Activated T-cell treated with anti-CD3 and anti-CD28 coated beads, Interleukin-2, amount 50 U/mL, for 72 hours (primary cell): ENCODE measurements at regions not wholly inside any gene's neighbourhood (a gene's known extent, or its start where the extent isn't known, plus 50 kb on each side); places are given as distances from the start of the nearest gene placed in this dataset.

ENCODE experiments used
- ATAC-seq, 2 donors: fragments of 150-1000 bp; cut with Tn5 transposase; replicated peaks in 1 of 2; 2 replicates each; pipeline ENCODE4 v1.10.0; 2021; ENCODE audit warnings: moderate library complexity in 2 of 2, mild to moderate bottlenecking in 1 of 2
- DNase-seq, 2 donors: peaks; one replicate each; pipeline ENCODE4 v3.0.0; 2021 to 2022; ENCODE audit warnings: mixed read lengths in 1 of 2
- H3K27ac Mint-ChIP-seq: one replicate; pipeline ENCODE4 v1.8.0; 2022; ENCODE audit warnings: mild to moderate bottlenecking, moderate library complexity, mixed read lengths
- H3K27me3 Mint-ChIP-seq: one replicate; pipeline ENCODE4 v1.8.0; 2022; ENCODE audit warnings: low read depth, mixed read lengths
- H3K36me3 Mint-ChIP-seq, 2 donors: one replicate each; pipeline ENCODE4 v1.8.0; 2022; ENCODE audit warnings: mixed read lengths in 2 of 2, mild to moderate bottlenecking in 1 of 2; ENCODE audit not compliant: insufficient read depth in 2 of 2
- H3K4me1 Mint-ChIP-seq: one replicate; pipeline ENCODE4 v1.8.0; 2022; ENCODE audit warnings: low read depth, mixed read lengths
- H3K4me3 Mint-ChIP-seq, 2 donors: one replicate each; pipeline ENCODE4 v1.8.0; 2022; ENCODE audit warnings: mild to moderate bottlenecking in 2 of 2, mixed read lengths in 2 of 2, moderate library complexity in 2 of 2
- H3K9me3 Mint-ChIP-seq, 2 donors: one replicate each; pipeline ENCODE4 v1.8.0; 2022; ENCODE audit warnings: mixed read lengths in 2 of 2

GRCh38 chr3:26763723-26764122 is 141.2 kb downstream of the LRRC3B start:
- ATAC-seq, result no peak
- no peak for DNase-seq
- H3K27ac Mint-ChIP-seq, result no peak overlapping the region

DNA sequence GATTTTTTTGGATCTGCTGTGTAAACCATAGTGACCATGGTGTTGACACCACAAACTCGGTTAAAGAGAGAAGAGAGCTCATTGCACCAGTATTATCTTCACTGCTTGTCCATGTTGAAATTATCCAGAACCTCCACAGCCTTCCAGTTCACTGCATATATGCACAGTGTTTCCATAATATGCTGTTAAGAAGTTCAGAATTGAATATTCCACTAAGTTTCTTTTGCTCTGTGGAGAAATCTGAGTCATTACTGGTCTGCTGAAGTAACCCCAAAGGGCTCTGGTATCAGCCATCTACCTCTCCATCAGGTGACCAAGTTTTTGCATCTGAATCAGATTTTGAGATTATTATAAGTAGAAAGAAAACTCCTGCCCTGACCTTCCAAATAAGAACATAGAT is 143.5 kb downstream of the LRRC3B start:
- no peak overlapping the region for H3K27ac Mint-ChIP-seq
- ATAC-seq, result no peak
- no peaks in the 10 kb centered on the region for H3K4me1 Mint-ChIP-seq
- peaks cover 2 to 9% of the 10 kb centered on the region in 2 donors for H3K9me3 Mint-ChIP-seq
- no peak for DNase-seq
- peaks cover 2% of the 10 kb centered on the region in 2 donors for H3K36me3 Mint-ChIP-seq
- H3K27me3 Mint-ChIP-seq, result no peaks in the 10 kb centered on the region
- H3K4me3 Mint-ChIP-seq, result no peak overlapping the region

More at GRCh38 chr3:26763723-26764122, 141.2 kb downstream of the LRRC3B start:
- Mint-ChIP-seq H3K4me1 (no peaks in the 10 kb centered on the region), H3K4me3 (no peak overlapping the region), H3K36me3 (peaks cover 0 to 2% of the 10 kb centered on the region in 2 donors), H3K27me3 (no peaks in the 10 kb centered on the region), H3K9me3 (peaks cover 5 to 6% of the 10 kb centered on the region in 2 donors)

- Mint-ChIP-seq H3K4me3 (no peak overlapping the region), H3K9me3 (peaks cover 3 to 12% of the 10 kb centered on the region in 2 donors), H3K27ac (no peak overlapping the region), H3K4me1 (no peaks in the 10 kb centered on the region), H3K36me3 (peaks cover 2% of the 10 kb centered on the region in 2 donors), H3K27me3 (no peaks in the 10 kb centered on the region)
- ATAC-seq, result no peak
- DNase-seq, result no peak
These were observed 145.6 kb downstream of the LRRC3B start for GRCh38 chr3:26768068-26768651.

DNA sequence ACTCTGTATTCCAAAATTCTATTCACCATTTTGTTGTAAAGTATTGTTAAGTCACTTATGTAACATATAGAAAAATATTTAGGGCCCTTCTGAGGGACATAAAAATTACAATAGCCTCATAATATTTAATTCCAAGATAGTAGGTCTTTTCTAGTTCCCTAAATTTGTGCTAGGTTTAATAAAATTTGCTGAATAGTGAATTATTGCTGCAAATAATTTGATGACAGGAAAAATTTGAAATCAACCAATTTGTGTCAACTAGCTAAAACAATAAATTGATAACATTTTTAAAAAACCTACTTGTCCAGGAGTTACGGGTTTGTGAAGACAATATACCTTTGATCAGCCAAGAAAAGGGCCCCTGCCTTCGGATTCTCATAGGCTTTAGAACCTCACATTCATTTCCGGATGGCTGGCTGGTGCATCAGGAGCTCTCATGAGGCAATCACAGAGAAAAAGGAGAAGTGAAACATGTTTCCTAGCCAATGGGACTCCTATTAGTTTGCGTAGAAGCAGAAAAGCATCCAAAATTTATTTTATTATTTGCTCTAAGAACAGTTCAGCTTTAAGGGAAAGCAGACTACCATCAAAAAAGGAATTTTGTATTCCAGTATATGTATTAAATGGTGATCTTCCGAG is 177.2 kb downstream of the LRRC3B start:
- no peak overlapping the region for H3K4me3 Mint-ChIP-seq
- DNase-seq, result no peak
- H3K27ac Mint-ChIP-seq, result no peak overlapping the region
- ATAC-seq, result no peak
- H3K36me3 Mint-ChIP-seq, result no peaks in the 10 kb centered on the region
- H3K27me3 Mint-ChIP-seq, result no peaks in the 10 kb centered on the region
- peaks cover 2 to 5% of the 10 kb centered on the region in 2 donors for H3K9me3 Mint-ChIP-seq
- no peaks in the 10 kb centered on the region for H3K4me1 Mint-ChIP-seq

GRCh38 chr3:26807272-26807671 is 184.7 kb downstream of the LRRC3B start:
- Mint-ChIP-seq H3K27ac (no peak overlapping the region), H3K9me3 (peaks cover 2 to 8% of the 10 kb centered on the region in 2 donors), H3K4me1 (no peaks in the 10 kb centered on the region), H3K4me3 (no peak overlapping the region), H3K27me3 (no peaks in the 10 kb centered on the region), H3K36me3 (no peaks in the 10 kb centered on the region)
- DNase-seq, result no peak
- no peak for ATAC-seq

GRCh38 chr3:26825454-26825853 is 202.9 kb downstream of the LRRC3B start:
- DNase-seq, result no peak
- no peak overlapping the region for H3K27ac Mint-ChIP-seq
- ATAC-seq, result no peak
- H3K27me3 Mint-ChIP-seq, result no peaks in the 10 kb centered on the region
- no peaks in the 10 kb centered on the region for H3K36me3 Mint-ChIP-seq
- no peaks in the 10 kb centered on the region for H3K4me1 Mint-ChIP-seq
- peaks cover 9 to 12% of the 10 kb centered on the region in 2 donors for H3K9me3 Mint-ChIP-seq
- H3K4me3 Mint-ChIP-seq, result no peak overlapping the region

DNA sequence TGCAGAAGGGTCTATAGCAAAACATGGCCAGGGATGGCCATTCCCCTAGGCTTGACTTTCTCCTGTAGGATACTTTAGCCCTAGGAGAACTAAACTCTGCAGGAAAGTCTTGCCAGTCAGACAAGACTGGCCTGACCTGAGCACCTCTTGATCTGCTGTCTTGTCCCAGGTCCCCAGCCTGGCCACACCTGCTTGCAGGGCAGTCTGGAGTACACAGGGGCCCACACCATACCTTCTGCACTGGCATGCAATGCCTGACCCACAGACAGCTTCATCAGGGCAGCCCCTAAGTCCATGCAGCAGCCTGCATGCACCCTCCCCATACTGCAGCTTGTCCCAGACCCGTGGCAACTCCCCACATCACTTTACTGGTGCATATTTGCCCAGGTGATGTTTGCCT is 204.6 kb downstream of the LRRC3B start:
- Mint-ChIP-seq H3K4me1 (no peaks in the 10 kb centered on the region), H3K9me3 (peaks cover 7 to 10% of the 10 kb centered on the region in 2 donors), H3K27me3 (no peaks in the 10 kb centered on the region), H3K4me3 (no peak overlapping the region), H3K27ac (no peak overlapping the region), H3K36me3 (no peaks in the 10 kb centered on the region)
- no peak for DNase-seq
- ATAC-seq, result no peak

DNA sequence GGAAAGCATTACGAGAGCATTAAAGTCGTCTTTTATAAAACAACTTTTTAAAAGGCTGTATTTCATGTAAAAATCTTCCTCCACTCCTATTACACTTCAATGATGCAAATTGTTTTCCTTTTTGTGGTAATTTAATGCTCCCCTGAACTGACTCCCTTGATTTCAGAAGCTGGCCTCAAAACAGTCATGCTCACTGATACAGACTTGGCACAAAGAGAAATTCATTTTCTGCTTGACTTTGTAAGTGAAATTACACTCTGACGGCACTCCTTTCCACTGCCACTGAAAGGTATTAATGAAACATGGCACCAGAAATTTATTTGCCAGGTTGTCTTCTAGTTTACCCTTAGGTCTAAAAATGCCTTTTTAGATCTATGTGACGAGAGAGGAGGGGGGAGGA is 215.5 kb downstream of the LRRC3B start:
- Mint-ChIP-seq H3K9me3 (peaks cover 3 to 8% of the 10 kb centered on the region in 2 donors), H3K36me3 (no peaks in the 10 kb centered on the region), H3K27ac (no peak overlapping the region), H3K4me1 (no peaks in the 10 kb centered on the region), H3K4me3 (no peak overlapping the region), H3K27me3 (no peaks in the 10 kb centered on the region)
- DNase-seq, result no peak
- no peak for ATAC-seq

DNA sequence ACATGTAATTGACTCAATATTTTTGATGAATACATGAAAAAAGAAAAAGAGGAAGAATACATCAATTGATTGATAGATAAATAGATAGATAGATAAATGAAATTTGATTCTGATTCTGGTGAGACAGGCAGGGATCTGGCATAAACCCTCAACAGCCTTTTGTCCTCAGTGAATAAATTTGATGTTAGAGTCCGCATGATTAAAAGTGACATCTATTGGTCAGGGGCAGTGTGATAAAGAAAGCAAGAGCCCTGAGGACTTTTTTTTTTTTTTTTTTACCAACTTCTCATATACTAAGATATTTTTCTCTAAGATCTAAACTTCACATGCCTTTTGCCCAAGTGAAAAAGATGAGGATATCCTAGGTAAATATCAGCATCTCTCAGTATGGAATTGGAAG is 216.4 kb downstream of the LRRC3B start:
- ATAC-seq, result no peak
- H3K9me3 Mint-ChIP-seq, result peaks cover 3 to 8% of the 10 kb centered on the region in 2 donors
- H3K36me3 Mint-ChIP-seq, result no peaks in the 10 kb centered on the region
- no peaks in the 10 kb centered on the region for H3K4me1 Mint-ChIP-seq
- H3K27ac Mint-ChIP-seq, result no peak overlapping the region
- DNase-seq, result no peak
- H3K27me3 Mint-ChIP-seq, result no peaks in the 10 kb centered on the region
- H3K4me3 Mint-ChIP-seq, result no peak overlapping the region

- Mint-ChIP-seq H3K36me3 (no peaks in the 10 kb centered on the region), H3K9me3 (peaks cover 3 to 10% of the 10 kb centered on the region in 2 donors), H3K4me1 (no peaks in the 10 kb centered on the region), H3K4me3 (no peak overlapping the region), H3K27ac (no peak overlapping the region), H3K27me3 (no peaks in the 10 kb centered on the region)
- ATAC-seq (no peak), DNase-seq (no peak)
These were observed 217.8 kb downstream of the LRRC3B start for GRCh38 chr3:26840272-26840870.

DNA sequence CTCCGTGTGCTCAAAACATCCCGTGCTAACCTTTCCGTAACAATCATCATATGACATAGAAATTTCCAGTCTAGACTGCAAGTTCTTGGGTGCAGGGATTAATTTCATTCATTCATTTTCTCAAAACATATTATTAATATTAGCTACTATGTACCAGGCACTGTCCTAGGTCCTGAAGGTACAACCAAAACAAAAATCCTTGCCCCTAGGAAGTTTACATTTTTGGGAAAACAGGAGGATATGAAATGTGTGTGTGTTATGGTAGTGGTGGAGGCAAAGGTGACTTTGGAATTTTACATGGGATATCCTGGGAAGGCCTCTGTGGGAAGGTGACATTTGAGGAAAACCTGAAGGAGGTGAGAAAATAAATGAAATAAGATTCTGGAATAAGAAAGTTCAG is 222.6 kb downstream of the LRRC3B start:
- no peak overlapping the region for H3K27ac Mint-ChIP-seq
- no peaks in the 10 kb centered on the region for H3K36me3 Mint-ChIP-seq
- no peaks in the 10 kb centered on the region for H3K4me1 Mint-ChIP-seq
- ATAC-seq, result no peak
- peaks cover 5 to 11% of the 10 kb centered on the region in 2 donors for H3K9me3 Mint-ChIP-seq
- no peaks in the 10 kb centered on the region for H3K27me3 Mint-ChIP-seq
- H3K4me3 Mint-ChIP-seq, result no peak overlapping the region
- DNase-seq, result no peak

GRCh38 chr3:26847680-26848079 is 225.1 kb downstream of the LRRC3B start:
- H3K4me3 Mint-ChIP-seq, result no peak overlapping the region
- ATAC-seq, result no peak
- no peak overlapping the region for H3K27ac Mint-ChIP-seq
- H3K36me3 Mint-ChIP-seq, result no peaks in the 10 kb centered on the region
- H3K27me3 Mint-ChIP-seq, result no peaks in the 10 kb centered on the region
- peaks cover 2 to 5% of the 10 kb centered on the region in 2 donors for H3K9me3 Mint-ChIP-seq
- no peaks in the 10 kb centered on the region for H3K4me1 Mint-ChIP-seq
- DNase-seq, result no peak

DNA sequence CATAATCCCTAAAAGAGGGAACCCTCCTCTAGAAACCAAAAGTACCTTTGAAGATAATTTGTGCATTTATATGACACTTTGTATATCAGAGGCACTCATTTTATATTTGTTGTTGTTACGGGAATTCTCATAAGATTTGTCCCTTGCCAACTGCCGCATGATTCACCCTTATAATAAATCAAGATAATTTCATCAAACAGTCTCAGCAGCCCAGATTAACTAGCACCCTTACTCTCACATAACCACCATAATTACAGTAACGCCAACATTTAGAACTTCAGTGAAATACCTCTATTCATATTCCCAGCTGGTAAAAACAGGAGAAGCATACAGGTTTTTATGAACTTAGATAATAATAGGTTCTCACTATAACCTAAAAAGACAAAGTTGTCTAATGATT is 271.9 kb downstream of the LRRC3B start:
- Mint-ChIP-seq H3K27ac (no peak overlapping the region), H3K4me1 (no peaks in the 10 kb centered on the region), H3K36me3 (no peaks in the 10 kb centered on the region), H3K4me3 (no peak overlapping the region), H3K27me3 (no peaks in the 10 kb centered on the region), H3K9me3 (peaks cover 0 to 5% of the 10 kb centered on the region in 2 donors)
- ATAC-seq (no peak), DNase-seq (no peak)
